Activated naive CD4-positive, alpha-beta T cell (primary cell): ENCODE measurements at regions not wholly inside any gene's neighbourhood (a gene's known extent, or its start where the extent isn't known, plus 50 kb on each side); places are given as distances from the start of the nearest gene placed in this dataset.
"Not testable (repeated sequence)": the region's sequence is repeated elsewhere in the genome, so short reads cannot be mapped to it uniquely, and the experiment has no call there.

ENCODE experiments used
- DNase-seq, 4 experiments: peaks; one replicate each; lab custom pipeline; 2025; lab: John Stamatoyannopoulos, UW

GRCh38 chr4:59500103-59500502 lies 1700.0 kb upstream of the ADGRL3 start:
- no peak for DNase-seq

DNA sequence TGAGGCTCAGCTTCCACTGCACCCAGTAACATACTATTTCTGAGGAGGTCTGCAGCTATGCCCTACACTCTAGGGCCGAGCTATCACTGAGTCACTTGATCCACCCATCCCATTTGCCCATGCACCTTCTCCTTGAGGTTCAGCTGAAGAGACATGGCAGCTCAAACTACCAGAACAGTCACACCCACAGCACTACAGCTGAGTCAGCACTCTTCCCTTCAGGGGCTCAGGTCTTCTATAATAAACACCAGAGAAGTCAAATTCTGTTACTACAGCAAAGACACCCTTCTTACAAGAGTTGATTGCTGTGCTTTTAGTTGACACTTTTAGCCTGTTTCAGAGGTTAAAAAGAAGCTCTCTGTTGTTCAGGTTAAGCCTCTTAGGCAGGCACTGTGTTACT lies 1696.4 kb upstream of the ADGRL3 start:
- no peak for DNase-seq

DNA sequence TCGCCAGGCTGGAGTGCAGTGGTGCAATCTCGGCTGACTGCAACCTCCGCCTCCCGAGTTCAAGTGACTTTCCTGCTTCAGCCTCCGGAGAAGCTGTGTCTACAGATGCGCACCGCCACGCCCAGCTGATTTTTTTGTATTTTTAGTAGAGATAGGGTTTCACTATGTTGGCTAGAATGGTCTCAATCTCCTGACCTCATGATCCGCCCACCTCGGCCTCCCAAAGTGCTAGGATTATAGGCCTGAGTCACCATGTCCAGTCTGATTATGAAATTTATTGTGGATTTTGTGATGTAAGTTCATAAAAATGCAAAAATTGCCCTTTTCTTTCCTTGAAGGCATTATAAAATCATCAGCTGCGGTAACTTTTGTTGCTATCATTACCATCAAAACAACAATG lies 1688.3 kb upstream of the ADGRL3 start:
- DNase-seq, result not testable (repeated sequence)

GRCh38 chr4:59517007-59517406 lies 1683.1 kb upstream of the ADGRL3 start:
- DNase-seq, result no peak

- DNase-seq, result no peak
Observed at GRCh38 chr4:59518005-59518823, 1681.9 kb upstream of the ADGRL3 start.

DNA sequence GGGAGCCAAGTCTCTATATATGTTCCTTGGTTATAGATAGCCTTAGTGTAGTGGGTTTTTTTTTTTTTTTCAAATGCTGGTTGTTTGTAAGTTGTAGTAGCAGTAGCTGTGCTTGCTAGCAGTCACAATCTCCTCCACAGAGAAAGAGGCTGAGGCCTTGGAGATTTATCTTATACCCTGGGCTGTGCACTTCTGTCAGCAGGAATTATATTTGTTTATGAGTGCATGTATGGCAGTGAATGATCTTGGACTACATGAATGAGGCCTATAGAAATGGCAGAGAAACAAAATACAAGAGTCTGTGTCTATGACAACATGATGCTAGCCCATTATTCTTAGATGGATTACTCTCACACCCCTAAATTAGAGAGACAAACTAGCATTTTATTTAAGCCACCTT lies 1674.2 kb upstream of the ADGRL3 start:
- DNase-seq, result no peak

DNA sequence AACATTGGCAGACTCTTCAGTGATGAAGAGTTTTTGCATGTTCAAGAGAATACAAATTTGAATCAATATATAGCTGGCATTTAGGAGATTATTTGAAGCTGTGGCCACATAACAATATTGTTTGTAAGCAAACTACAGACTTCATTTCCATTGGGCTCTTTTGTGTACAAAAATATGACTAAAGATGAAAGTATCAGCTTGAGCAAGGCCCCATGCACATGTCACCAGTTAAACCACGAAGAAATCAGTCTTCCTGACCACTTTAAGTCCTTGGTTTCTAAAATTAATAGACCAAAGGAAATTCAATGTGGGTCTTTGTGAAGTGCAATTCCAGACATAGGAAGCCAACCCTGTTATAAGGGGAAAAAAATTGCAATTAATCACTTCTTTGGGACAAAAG lies 1664.6 kb upstream of the ADGRL3 start:
- no peak for DNase-seq

DNA sequence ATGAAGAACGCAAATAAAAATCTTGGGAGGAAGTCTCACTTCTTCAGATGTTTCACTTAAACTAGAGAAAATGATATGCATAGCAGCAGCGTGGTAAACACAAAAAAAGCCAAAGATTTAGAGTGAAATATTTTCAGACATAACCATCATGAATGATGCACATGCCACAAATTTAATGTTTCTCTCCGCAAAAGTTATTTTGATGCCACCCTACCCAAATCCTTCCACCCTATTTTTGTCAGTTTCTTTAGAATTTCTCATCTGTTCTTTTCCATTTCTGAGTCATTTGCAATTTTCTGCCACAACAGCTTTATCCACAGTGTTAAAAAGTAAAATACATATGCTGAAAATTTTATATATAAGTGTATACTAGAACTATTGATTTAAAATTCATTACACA lies 1663.7 kb upstream of the ADGRL3 start:
- no peak for DNase-seq

DNA sequence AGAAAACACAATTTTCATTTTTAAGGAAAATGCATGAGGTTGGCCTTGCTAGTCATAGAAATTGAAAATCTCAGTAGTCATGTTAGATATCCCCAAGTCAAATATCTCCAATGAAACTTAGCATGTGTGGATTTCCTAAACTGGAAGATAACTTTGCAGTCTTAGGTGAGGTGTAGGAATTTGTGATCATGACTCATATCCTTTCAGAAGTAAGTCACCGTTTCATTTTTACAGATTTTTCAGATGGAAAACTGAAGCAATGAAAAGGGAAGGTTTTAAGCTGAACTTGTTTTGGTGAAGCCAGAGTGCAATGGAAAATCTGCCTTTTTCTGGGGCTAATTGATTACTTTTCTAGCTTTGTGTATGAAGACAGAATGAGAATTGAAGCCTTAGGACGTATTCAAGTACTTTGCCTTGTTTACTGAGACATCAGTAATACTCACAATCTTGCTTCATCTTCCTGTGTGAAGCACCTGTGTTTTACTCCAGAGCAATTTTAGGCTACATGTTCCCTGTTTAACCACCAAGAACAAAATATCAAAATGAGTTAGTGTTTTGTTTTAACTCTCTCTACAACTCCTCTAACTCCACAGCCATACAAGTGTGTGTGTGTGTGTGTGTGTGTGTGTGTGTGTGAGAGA lies 1662.8 kb upstream of the ADGRL3 start:
- no peak for DNase-seq

DNA sequence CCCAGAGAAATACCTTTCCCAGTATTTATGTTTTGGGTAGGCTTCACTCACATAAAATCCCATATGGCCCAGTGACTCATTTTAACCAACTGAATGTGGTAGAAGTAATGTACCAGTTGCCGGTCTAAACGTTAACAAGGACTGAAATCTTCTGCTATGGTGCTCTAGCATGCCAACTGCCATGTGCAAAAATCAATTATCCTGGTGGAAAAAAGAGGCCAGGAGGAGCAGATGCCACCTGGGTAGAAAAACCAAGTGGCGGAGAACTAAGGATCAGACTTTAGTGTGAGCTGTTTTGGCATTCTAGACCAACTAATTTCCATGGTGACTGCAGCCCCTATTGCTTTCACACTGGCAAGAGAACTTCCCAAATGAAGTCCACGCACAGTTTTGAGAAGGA lies 1660.7 kb upstream of the ADGRL3 start:
- no peak for DNase-seq

DNA sequence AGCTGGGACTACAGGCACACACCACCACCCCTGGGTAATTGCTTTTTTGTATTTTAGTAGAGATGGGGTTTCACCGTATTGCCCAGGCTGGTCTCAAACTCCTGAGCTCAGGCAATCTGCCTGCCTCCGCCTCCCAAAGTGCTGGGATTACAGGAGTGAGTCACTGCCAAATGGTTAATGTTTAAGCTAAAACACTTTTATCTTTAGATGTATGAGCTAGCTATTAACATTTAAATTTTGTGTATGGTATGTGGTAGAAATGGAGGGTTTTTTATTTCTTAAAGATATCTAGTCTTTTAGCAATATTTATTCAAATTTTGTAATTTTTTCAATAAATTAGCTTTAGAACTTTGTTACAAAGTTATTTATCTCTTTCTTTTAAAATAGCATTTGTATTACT lies 1659.8 kb upstream of the ADGRL3 start:
- DNase-seq, result no peak

DNA sequence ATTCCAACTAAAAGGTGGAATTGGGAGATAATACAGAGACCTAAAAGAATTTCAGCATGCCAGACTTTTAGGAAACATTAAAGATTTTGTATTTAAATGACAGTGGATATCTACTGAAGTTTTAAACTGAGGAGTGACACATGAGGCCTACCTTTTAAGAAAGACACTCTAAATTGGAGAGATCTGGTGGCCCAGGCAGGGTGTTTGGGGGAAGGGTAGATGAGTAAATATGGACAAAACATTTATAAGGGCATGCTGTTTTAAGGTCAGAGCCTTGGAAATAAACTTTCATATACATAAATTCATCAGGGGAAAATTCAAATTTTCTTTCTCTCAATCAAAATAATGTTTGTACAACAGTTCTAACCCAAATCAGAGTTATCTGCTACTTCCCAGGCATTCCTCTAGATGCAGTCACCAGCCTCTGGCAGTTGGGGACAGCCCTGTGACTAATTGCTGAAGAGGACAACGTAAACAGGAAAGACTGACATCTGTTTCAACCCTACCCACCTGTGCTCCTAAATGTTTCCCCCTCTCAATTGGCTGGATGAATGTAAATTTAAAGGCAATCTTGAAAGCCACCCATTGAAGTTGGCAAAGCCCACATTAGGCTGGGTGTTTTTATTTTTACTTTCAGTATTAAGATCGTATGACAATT lies 1646.9 kb upstream of the ADGRL3 start:
- no peak for DNase-seq

- DNase-seq, result no peak
Observed at GRCh38 chr4:59553721-59554091, 1646.4 kb upstream of the ADGRL3 start.

DNA sequence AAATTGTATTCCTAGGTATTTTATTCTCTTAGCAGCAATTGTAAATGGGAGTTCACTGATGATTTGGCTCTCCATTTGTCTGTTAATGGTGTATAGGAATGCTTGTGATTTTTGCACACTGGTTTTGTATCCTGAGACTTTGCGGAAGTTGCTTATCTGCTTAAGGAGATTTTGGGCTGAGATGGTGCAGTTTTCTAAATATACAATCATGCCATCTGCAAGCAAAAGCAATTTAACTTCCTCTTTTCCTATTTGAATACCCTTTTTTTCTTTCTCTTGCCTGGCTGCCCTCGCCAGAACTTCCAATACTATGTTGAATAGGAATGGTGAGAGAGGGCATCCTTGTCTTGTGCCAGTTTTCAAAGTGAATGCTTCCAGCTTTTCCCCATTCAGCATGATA lies 1643.9 kb upstream of the ADGRL3 start:
- DNase-seq, result not testable (repeated sequence)

DNA sequence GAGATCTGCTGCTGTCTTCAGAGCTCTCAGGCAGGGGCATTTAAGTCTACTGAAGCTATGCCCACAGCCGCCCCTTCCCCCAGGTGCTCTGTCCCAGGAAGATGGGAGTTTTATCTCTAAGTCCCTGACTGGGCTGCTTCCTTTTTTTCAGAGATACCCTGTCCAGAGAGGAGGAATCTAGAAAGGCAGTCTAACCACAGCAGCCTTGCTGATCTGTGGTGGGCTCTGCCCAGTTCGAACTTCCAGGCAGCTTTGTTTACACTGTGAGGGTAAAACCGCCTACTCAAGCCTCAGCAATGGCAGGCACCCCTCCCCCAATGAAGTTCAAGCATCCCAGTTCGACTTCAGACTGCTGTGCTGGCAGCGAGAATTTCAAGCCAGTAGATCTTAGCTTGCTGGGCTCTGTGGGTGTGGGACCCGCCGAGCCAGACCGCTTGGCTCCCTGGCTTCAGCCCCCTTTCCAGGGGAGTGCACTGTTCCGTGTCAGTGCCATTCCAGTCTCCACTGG lies 1639.9 kb upstream of the ADGRL3 start:
- not testable (repeated sequence) for DNase-seq

DNA sequence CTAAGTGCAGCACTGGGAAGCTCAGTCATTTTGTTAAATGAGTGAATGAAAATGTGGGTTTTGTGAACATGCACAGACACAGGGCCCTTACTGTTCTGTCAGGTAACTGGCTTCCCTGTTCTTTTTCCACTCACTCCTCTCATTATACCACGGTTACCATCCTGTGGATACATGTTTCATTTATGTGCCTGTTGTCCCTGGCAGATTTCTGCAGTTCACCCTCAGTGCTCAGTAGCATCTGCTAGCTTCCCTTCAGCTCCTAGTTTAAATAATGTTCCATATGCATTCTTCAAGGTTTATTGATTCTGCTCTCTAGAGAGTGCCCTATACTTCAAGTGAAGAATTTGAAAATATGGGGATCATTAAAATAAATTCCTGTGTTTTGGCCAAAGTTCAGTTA lies 1634.3 kb upstream of the ADGRL3 start:
- DNase-seq, result no peak

- no peak for DNase-seq
Observed at GRCh38 chr4:59570860-59571476, 1629.2 kb upstream of the ADGRL3 start.

DNA sequence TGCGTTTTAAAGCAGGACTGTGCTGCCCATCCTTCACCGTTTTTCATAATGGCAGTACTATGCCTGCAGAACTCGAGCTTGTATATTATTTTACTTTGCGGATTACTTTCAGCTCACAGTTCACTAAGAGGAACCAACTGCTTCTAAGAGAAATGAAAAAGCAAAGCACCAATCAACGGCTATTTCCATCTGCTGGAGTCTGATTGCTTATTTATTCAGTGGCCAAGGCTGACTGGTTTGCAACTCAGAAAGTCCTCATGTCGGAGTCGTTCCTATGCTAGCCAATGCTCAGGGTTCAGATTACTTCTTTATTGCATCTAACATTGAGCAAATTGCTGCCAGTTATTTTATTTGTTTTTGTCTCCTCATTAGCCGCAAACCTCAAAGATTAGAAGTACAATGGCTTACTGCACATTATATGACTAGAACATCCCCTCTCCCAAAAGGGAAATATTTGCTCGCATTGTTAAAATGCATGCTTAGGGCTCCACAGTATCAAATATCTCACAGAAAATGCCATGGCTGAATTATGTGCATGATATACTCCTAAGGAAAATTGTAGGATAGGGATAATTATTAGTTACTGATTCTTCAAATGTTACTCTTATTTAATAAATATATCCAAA lies 1628.2 kb upstream of the ADGRL3 start:
- no peak for DNase-seq

- DNase-seq, result no peak
Observed at GRCh38 chr4:59583845-59584568, 1616.1 kb upstream of the ADGRL3 start.

- DNase-seq, result no peak
Observed at GRCh38 chr4:59597536-59598329, 1602.4 kb upstream of the ADGRL3 start.

DNA sequence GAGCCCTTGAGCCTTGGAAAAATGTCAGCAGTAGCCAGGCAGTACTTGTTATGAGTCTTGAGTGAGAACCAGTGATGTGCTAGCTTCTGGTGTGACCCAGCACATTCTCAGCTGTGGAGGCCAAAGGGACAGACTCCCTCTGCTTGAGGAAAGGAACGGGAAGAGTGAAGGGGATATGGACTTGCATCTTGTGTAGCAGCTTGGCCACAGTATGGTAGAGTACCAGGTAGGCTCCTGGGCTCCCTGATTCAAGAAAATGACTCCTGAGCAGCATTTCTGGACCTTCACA lies 1601.9 kb upstream of the ADGRL3 start:
- no peak for DNase-seq
